Esophagus squamous epithelium (tissue), 5 donors: ENCODE measurements at regions not wholly inside any gene's neighbourhood (a gene's known extent, or its start where the extent isn't known, plus 50 kb on each side); places are given as distances from the start of the nearest gene placed in this dataset.

Source experiments
- DNase-seq: peaks from one replicate; lab custom pipeline; 2025; lab: John Stamatoyannopoulos, UW
- H3K27ac ChIP-seq, 4 donors: fragments of 200-600 bp; sonication (generic); one replicate each; pipeline ENCODE4 v1.5.1; 2016 to 2019; ENCODE audit warnings: mild to moderate bottlenecking in 1 of 4
- H3K27me3 ChIP-seq, 4 donors: fragments of 200-600 bp; sonication (generic); 1 replicate in 3 of 4; 2 replicates in 1 of 4; pipeline versions ENCODE4 v1.5.1 to v1.6.0; 2017 to 2021; ENCODE audit warnings: antibody characterized with exemption in 1 of 4
- H3K36me3 ChIP-seq, 3 donors: fragments of 200-600 bp; sonication (generic); one replicate each; pipeline ENCODE4 v1.5.1; 2016 to 2019
- H3K4me1 ChIP-seq, 3 donors: fragments of 200-600 bp; sonication (generic); one replicate each; pipeline ENCODE4 v1.5.1; 2017 to 2019
- H3K4me3 ChIP-seq, 4 donors: fragments of 200-600 bp; sonication (generic); 1 replicate in 3 of 4; 2 replicates in 1 of 4; pipeline ENCODE4 v1.5.1; 2016 to 2019; ENCODE audit warnings: mild to moderate bottlenecking in 2 of 4, moderate library complexity in 1 of 4
- H3K9me3 ChIP-seq, 3 donors: fragments of 200-600 bp; sonication (generic); one replicate each; pipeline ENCODE4 v1.5.1; 2016 to 2019
- CTCF ChIP-seq, 6 experiments: fragments of 450-650 bp in 4 of 6; fragments of 200-600 bp in 2 of 6; sonication (generic) in 2 of 6; IDR thresholded peaks; one replicate each; pipeline ENCODE4 v1.5.1; 2016 to 2019; ENCODE audit warnings: antibody characterized with exemption in 6 of 6, mild to moderate bottlenecking in 4 of 6, moderate library complexity in 4 of 6
- POLR2A ChIP-seq, 4 donors: fragments of 450-650 bp; IDR thresholded peaks; one replicate each; pipeline ENCODE4 v1.6.1; 2017; ENCODE audit warnings: antibody characterized with exemption in 4 of 4, mild to moderate bottlenecking in 4 of 4, moderate library complexity in 3 of 4
- WGBS, 2 donors: methylation state at CpG; one replicate each; pipeline ENCODE4 v1.1.5; 2018; 5-methylcytosine and 5-hydroxymethylcytosine counted together
- intact Hi-C: fragments of 100-400 bp; cut with DNase I; formaldehyde crosslinking; loops from one replicate; pipeline ENCODE4 v1.15.0; 2022
- donor health status: DM: yes; HTN: yes; CAD: no.

GRCh38 chr3:72449551-72449950, 398.7 kb downstream of the SHQ1 start:
- no peak overlapping the region for H3K4me3 ChIP-seq
- DNase-seq, result no peak
- WGBS, 2 donors, result 72 to 92% methylated on average over 3 of the region's 3 CpGs
- intact Hi-C loops, result loop anchor here (5.0 kb wide), 1 partner anchor 102 kb away; no protein-coding TSS in a partner anchor
- no peaks in the 10 kb centered on the region for H3K27me3 ChIP-seq
- no peaks in the 10 kb centered on the region for H3K36me3 ChIP-seq
- H3K4me1 ChIP-seq, result peaks cover 0 to 34% (median 7%) of the 10 kb centered on the region in 3 donors
- TF ChIP-seq POLR2A (IDR thresholded peaks at IDR 0.05) (no peak), CTCF (IDR thresholded peaks at IDR 0.05) (no peak)
- no peak overlapping the region for H3K27ac ChIP-seq
- no peaks in the 10 kb centered on the region for H3K9me3 ChIP-seq

GRCh38 chr3:72448858-72449257, 399.4 kb downstream of the SHQ1 start:
- Histone ChIP-seq H3K36me3 (no peaks in the 10 kb centered on the region), H3K27me3 (no peaks in the 10 kb centered on the region), H3K4me3 (no peak overlapping the region), H3K9me3 (no peaks in the 10 kb centered on the region), H3K4me1 (peaks cover 0 to 39% (median 12%) of the 10 kb centered on the region in 3 donors), H3K27ac (no peak overlapping the region)
- TF ChIP-seq POLR2A (IDR thresholded peaks at IDR 0.05) (no peak), CTCF (IDR thresholded peaks at IDR 0.05) (no peak)
- 55 to 60% methylated on average over 3 of the region's 3 CpGs for WGBS, 2 donors
- intact Hi-C loops, result loop anchor here (5.0 kb wide), 1 partner anchor 102 kb away; no protein-coding TSS in a partner anchor
- no peak for DNase-seq

GRCh38 chr3:72448375-72448823, 399.8 kb downstream of the SHQ1 start:
- Histone ChIP-seq H3K4me3 (no peak overlapping the region), H3K9me3 (no peaks in the 10 kb centered on the region), H3K36me3 (no peaks in the 10 kb centered on the region), H3K4me1 (peaks cover 0 to 42% (median 12%) of the 10 kb centered on the region in 3 donors), H3K27me3 (no peaks in the 10 kb centered on the region), H3K27ac (no peak overlapping the region)
- intact Hi-C loops, result loop anchor here (5.0 kb wide), 1 partner anchor 101 kb away; no protein-coding TSS in a partner anchor
- TF ChIP-seq CTCF (IDR thresholded peaks at IDR 0.05), result no peak
- 79 to 90% methylated on average over 8 of the region's 8 CpGs for WGBS, 2 donors
- DNase-seq, result no peak

GRCh38 chr3:72447059-72447946, 400.9 kb downstream of the SHQ1 start:
- Histone ChIP-seq H3K4me1 (peaks cover 0 to 53% (median 12%) of the 10 kb centered on the region in 3 donors), H3K36me3 (no peaks in the 10 kb centered on the region), H3K27ac (peak overlapping the region; percentile 90 to 95 (median 94)), H3K4me3 (peak overlapping the region; percentile 82 to 94 (median 87)), H3K9me3 (no peaks in the 10 kb centered on the region), H3K27me3 (no peaks in the 10 kb centered on the region)
- 38 to 63% methylated on average over 2 to 14 of the region's 97 CpGs for WGBS, 2 donors
- intact Hi-C loops, result loop anchor here (5.0 kb wide), 1 partner anchor 100 kb away; no protein-coding TSS in a partner anchor
- TF ChIP-seq CTCF (IDR thresholded peaks at IDR 0.05) (peak in 3 of 6 experiments; percentile 9 to 20 (median 16)), POLR2A (IDR thresholded peaks at IDR 0.05) (peak in 1 of 4 donors; percentile 46)
- peak; percentile 51 for DNase-seq
